ENCODE measurements at regions not wholly inside any gene's neighbourhood (a gene's known extent, or its start where the extent isn't known, plus 50 kb on each side); places are given as distances from the start of the nearest gene placed in this dataset.
"Not testable (repeated sequence)": the region's sequence is repeated elsewhere in the genome, so short reads cannot be mapped to it uniquely, and the experiment has no call there.

DNA sequence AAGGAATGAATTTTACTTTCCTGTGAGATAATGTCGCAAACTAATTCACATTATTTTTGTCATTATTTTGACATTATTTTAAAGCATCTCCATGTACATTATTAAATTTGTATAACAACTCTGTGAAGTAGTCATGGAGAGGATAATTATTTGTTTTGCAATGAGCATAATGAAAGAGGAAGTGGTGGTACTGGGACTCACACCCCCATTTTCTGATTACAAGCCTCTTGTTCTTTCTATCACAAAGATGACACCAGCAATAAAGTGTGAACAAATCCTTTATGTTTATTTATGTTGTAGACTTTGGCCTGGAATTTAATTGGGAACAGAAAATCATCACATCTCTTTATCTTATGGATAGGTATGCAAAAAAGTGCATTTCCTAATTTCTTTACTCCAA is 522.6 kb downstream of the TMEM135 start:
- Histone ChIP-seq H3K56ac (replicated peaks; ENCODE audit: insufficient read length, low read depth, low read length) (no peak overlapping the region), H3K14ac (ENCODE audit: insufficient read length) (no peak overlapping the region), H2BK120ac (replicated peaks; ENCODE audit: low read depth, low read length) (no peak overlapping the region), H2AFZ (ENCODE audit: low read length) (no peak overlapping the region), H3K79me1 (ENCODE audit: low read depth, low read length) (no peaks in the 10 kb centered on the region), H4K8ac (ENCODE audit: extremely low read depth, insufficient read depth, low read length) (no peak overlapping the region), H3K4me3 (ENCODE audit: extremely low read depth in 1 of 4, insufficient read depth in 2 of 4, low read depth in 3 of 4, low read length in 4 of 4) (no peak overlapping the region), H3K27me3 (replicated peaks in 1 of 4; ENCODE audit: control insufficient read depth in 3 of 4, extremely low read depth in 1 of 4, insufficient read depth in 3 of 4, low read length in 3 of 4) (no peaks in the 10 kb centered on the region), H3K23ac (ENCODE audit: insufficient read length) (no peak overlapping the region), H3K4me2 (ENCODE audit: insufficient read depth in 1 of 2, low read depth in 2 of 2, low read length in 2 of 2) (no peak overlapping the region), H3K9me3 (ENCODE audit: insufficient read depth in 2 of 2, low read depth in 1 of 2, low read length in 1 of 2) (no peaks in the 10 kb centered on the region), H3K27ac (ENCODE audit: low read depth, low read length) (no peak overlapping the region), H3K18ac (ENCODE audit: extremely low read depth, low read length) (no peak overlapping the region), H3K4me1 (replicated peaks in 1 of 4; ENCODE audit: control insufficient read depth in 3 of 4, insufficient read depth in 4 of 4, low read length in 3 of 4) (no peaks in the 10 kb centered on the region; a peak in 1 of 7 replicates), H4K5ac (ENCODE audit: insufficient read length, low read depth, low read length) (no peak overlapping the region), H3K9ac (replicated peaks in 1 of 4; ENCODE audit: extremely low read depth in 1 of 4, low read depth in 3 of 4, low read length in 3 of 4) (no peak overlapping the region), H2BK20ac (ENCODE audit: low read length) (no peak overlapping the region), H2BK15ac (ENCODE audit: low read length) (no peak overlapping the region), H3K4ac (replicated peaks; ENCODE audit: insufficient read length, low read depth, low read length) (no peak overlapping the region), H2BK12ac (ENCODE audit: low read depth, low read length) (no peak overlapping the region), H4K20me1 (replicated peaks in 1 of 2; ENCODE audit: control insufficient read depth in 1 of 2, insufficient read depth in 2 of 2, low read length in 2 of 2) (no peaks in the 10 kb centered on the region), H3K23me2 (ENCODE audit: low read depth, low read length) (no peaks in the 10 kb centered on the region), H4K91ac (replicated peaks; ENCODE audit: insufficient read length, low read length) (no peak overlapping the region), H3K36me3 (ENCODE audit: control insufficient read depth in 2 of 4, insufficient read depth in 4 of 4, low read length in 3 of 4) (no peaks in the 10 kb centered on the region), H3K79me2 (ENCODE audit: control insufficient read depth in 1 of 2, insufficient read depth in 2 of 2, low read length in 2 of 2) (no peaks in the 10 kb centered on the region), H2AK5ac (ENCODE audit: low read depth, low read length) (no peak overlapping the region), H2BK5ac (ENCODE audit: low read depth, low read length) (no peak overlapping the region)
- TF ChIP-seq NRF1 (IDR thresholded peaks at IDR 0.05; ENCODE audit: low read depth, low read length): no peak
- no peak for TF ChIP-seq RAD21 (IDR thresholded peaks at IDR 0.05 in 1 of 2, conservative IDR thresholded peaks at IDR 0.05 in 1 of 2; ENCODE audit: low read depth in 2 of 2, low read length in 2 of 2)
- DNase-seq (ENCODE audit: low read depth in 1 of 2, low spot score in 2 of 2): no peak
- ChIA-PET CTCF (ENCODE audit: partially characterized antibody) (interaction anchor here (1.2 kb wide), 1 partner anchor 162 kb away, joined by 3 read pairs; no protein-coding TSS in a partner anchor), POLR2A (ENCODE audit: partially characterized antibody) (no interaction called here)
- 85% methylated on average over 1 of the region's 1 CpG; no CpG with 5 or more reads in 1 of the 2 experiments for WGBS, 2 experiments (ENCODE audit: extremely low coverage in 1 of 2, insufficient coverage in 1 of 2, insufficient read length in 1 of 2, insufficient replicate concordance in 2 of 2, low coverage in 1 of 2, low lambda C conversion rate in 2 of 2, missing lambda C conversion rate in 1 of 2)
- no peak for FAIRE-seq

- H2BK15ac ChIP-seq (ENCODE audit: low read length); H3K4ac ChIP-seq (replicated peaks; ENCODE audit: insufficient read length, low read depth, low read length); H3K4me2 ChIP-seq (ENCODE audit: insufficient read depth in 1 of 2, low read depth in 2 of 2, low read length in 2 of 2); H2AFZ ChIP-seq (ENCODE audit: low read length); H4K91ac ChIP-seq (replicated peaks; ENCODE audit: insufficient read length, low read length); DNase-seq (ENCODE audit: low read depth in 1 of 2, low spot score in 2 of 2); H3K4me3 ChIP-seq (ENCODE audit: extremely low read depth in 1 of 4, insufficient read depth in 2 of 4, low read depth in 3 of 4, low read length in 4 of 4); H3K79me1 ChIP-seq (ENCODE audit: low read depth, low read length); H4K8ac ChIP-seq (ENCODE audit: extremely low read depth, insufficient read depth, low read length); H3K9ac ChIP-seq (replicated peaks in 1 of 4; ENCODE audit: extremely low read depth in 1 of 4, low read depth in 3 of 4, low read length in 3 of 4); H3K27me3 ChIP-seq (replicated peaks in 1 of 4; ENCODE audit: control insufficient read depth in 3 of 4, extremely low read depth in 1 of 4, insufficient read depth in 3 of 4, low read length in 3 of 4); H2BK12ac ChIP-seq (ENCODE audit: low read depth, low read length); FAIRE-seq; H3K14ac ChIP-seq (ENCODE audit: insufficient read length); H3K36me3 ChIP-seq (ENCODE audit: control insufficient read depth in 2 of 4, insufficient read depth in 4 of 4, low read length in 3 of 4); H2BK120ac ChIP-seq (replicated peaks; ENCODE audit: low read depth, low read length); H4K5ac ChIP-seq (ENCODE audit: insufficient read length, low read depth, low read length); H3K56ac ChIP-seq (replicated peaks; ENCODE audit: insufficient read length, low read depth, low read length); H3K9me3 ChIP-seq (ENCODE audit: insufficient read depth in 2 of 2, low read depth in 1 of 2, low read length in 1 of 2); H3K23ac ChIP-seq (ENCODE audit: insufficient read length); H3K23me2 ChIP-seq (ENCODE audit: low read depth, low read length); H3K18ac ChIP-seq (ENCODE audit: extremely low read depth, low read length); POLR2A ChIA-PET (ENCODE audit: partially characterized antibody); H2AK5ac ChIP-seq (ENCODE audit: low read depth, low read length); H2BK20ac ChIP-seq (ENCODE audit: low read length); H2BK5ac ChIP-seq (ENCODE audit: low read depth, low read length); H3K4me1 ChIP-seq (replicated peaks in 1 of 4; ENCODE audit: control insufficient read depth in 3 of 4, insufficient read depth in 4 of 4, low read length in 3 of 4); H4K20me1 ChIP-seq (replicated peaks in 1 of 2; ENCODE audit: control insufficient read depth in 1 of 2, insufficient read depth in 2 of 2, low read length in 2 of 2); H3K79me2 ChIP-seq (ENCODE audit: control insufficient read depth in 1 of 2, insufficient read depth in 2 of 2, low read length in 2 of 2); H3K27ac ChIP-seq (ENCODE audit: low read depth, low read length): not testable (repeated sequence)
- WGBS, 2 experiments (ENCODE audit: extremely low coverage in 1 of 2, insufficient coverage in 1 of 2, insufficient read length in 1 of 2, insufficient replicate concordance in 2 of 2, low coverage in 1 of 2, low lambda C conversion rate in 2 of 2, missing lambda C conversion rate in 1 of 2): 95% methylated on average over 3 of the region's 3 CpGs; no CpG with 5 or more reads in 1 of the 2 experiments
- CTCF ChIA-PET (ENCODE audit: partially characterized antibody): interaction anchor here (1.2 kb wide), 1 partner anchor 163 kb away, joined by 3 read pairs; no protein-coding TSS in a partner anchor
These were observed 522.1 kb downstream of the TMEM135 start for GRCh38 chr11:87559852-87560251.
